GM19238 (cell line): ENCODE measurements at regions not wholly inside any gene's neighbourhood (a gene's known extent, or its start where the extent isn't known, plus 50 kb on each side); places are given as distances from the start of the nearest gene placed in this dataset.
A peak's percentile ranks its signal among the peaks of the same experiment; 100 is the strongest.

ENCODE experiments used
- DNase-seq: peaks from one replicate; pipeline ENCODE4 v3.0.0; 2011; ENCODE audit warnings: low spot score; ENCODE audit not compliant: insufficient read length

DNA sequence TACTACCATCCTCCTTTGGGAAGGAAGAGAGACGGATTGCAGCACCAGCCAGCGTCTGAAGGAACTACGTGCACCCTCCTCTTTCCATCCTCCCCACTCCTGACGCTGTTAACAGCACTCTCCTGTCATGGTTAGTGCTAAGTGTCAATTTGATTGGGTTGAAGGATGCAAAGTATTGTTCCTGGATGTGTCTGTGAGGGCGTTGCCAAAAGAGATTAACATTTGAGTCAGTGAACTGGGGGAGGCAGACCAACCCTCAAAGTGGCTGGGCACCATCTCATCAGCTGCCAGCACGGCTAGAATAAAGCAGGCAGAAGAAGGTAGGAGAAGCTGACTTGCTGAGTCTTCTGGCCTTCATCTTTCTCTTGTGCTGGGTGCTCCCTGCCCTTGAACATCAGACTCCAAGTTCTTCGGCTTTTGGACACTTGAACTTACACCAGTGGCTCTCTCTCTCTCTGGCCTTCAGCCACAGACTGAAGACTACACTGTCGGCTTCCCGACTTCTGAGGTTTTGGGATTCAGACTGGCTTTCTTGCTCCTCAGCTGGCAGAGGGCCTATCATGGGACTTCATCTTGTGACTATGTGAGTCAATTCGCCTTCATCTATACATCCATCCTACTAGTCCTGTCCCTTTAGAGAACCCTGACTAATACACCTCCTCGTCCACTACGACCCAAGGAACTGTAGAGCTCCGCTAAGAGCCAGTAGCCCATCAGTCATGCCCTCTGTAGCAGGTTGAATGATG lies 128.2 kb upstream of the HES1 start:
- DNase-seq = no peak

DNA sequence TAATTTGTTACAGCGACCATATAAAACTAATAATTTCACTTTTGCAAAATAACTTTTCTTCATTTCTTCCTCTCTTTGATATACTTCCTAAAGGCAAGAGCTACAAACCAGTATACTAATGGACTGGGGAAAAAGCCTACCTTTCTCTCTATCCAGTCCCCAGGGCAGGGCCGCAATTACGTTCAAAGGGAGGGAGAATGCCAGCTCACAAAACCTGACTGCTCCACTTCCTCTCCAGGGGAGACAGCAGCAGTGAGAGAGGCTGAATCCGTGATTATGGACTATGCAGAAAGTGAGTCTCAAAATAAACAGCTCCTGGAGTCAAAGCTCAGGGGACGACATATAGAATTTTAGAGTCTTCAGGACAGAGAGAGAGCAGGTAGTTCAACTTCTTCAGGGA lies 126.9 kb upstream of the HES1 start:
- DNase-seq = no peak

DNA sequence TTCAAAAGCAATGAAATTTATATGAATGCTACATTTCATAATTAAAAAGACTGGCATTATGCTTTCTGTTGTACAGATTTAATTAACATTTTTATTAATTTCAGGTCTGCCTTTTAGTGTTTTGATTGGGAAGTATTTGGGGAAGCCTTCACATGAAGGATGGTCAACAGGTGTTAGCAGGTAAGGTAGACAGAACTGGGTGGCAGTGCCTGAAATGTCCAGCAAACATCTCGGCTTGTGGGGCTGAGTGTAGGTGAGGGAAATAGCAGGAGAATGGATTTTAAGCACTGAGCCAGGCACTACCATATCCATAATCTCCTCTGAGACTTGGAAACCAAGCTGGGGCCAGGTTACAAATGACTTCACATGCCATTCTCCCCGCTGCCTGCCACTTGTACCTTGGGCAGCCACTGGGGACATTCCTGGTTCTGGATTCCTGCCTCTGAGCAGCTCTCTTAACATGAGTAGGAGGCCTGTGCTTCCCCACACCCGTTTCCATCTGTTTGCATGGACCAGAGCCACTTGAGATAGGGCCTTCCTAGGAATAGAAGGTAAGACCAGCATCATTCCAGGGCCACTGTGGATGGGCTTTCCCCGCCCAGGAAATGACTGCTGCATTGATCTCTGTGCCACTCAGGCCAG lies 125.9 kb upstream of the HES1 start:
- no peak for DNase-seq

DNA sequence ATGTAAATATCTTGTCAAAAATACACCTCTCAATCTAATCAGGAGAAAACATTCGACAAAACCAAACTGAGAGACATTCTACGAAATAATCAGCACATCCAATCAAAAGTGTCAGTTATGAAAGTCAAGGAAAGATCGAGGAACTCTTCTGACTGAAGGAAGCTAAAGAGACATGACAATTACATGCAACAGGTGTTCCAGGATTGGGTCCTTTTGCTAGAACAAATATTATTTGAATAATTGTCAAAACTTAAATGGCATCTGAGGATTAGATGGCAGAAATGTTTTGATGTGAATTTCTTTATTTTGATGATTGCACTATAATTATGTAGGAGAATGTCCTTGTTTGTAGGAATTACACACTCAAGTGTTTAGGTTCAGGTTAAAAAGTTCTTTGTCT lies 124.1 kb upstream of the HES1 start:
- DNase-seq = no peak

DNA sequence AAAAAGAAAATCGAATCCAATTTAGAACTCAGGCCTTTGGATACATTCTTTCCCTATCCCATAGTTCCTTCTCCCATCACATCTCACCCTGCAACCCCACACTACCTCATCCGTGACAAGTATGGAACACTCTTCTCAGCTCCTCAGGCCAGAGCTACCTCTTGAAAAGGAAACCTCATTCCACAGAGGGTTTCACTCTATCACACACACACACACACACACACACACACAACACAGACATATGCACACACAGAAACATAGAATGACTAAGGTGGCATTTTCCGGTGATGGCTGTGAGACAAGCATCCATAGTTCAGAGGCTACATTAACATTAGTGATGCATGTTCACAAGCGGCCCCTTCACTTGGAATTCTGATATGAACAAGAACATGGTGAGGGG lies 122.0 kb upstream of the HES1 start:
- DNase-seq = no peak

DNA sequence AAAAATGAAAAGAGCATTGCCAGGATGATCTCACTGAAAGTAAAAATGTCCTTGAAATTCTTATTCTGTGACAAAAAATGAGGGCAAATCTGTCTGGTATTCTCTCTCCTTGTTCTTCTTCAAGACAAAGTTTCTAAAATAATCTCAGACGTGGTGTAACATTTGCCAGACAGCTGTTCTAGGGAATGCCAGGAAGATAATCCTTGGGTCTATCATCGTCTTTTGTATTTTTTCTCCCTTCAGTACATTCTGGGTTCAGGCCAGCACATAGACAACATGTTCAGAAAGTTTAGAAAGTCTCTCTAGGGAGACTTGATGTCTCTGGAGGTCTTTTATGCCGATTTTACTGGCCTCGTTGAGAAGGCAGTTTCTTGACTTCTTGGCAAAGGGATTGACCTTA lies 121.2 kb upstream of the HES1 start:
- no peak for DNase-seq

DNA sequence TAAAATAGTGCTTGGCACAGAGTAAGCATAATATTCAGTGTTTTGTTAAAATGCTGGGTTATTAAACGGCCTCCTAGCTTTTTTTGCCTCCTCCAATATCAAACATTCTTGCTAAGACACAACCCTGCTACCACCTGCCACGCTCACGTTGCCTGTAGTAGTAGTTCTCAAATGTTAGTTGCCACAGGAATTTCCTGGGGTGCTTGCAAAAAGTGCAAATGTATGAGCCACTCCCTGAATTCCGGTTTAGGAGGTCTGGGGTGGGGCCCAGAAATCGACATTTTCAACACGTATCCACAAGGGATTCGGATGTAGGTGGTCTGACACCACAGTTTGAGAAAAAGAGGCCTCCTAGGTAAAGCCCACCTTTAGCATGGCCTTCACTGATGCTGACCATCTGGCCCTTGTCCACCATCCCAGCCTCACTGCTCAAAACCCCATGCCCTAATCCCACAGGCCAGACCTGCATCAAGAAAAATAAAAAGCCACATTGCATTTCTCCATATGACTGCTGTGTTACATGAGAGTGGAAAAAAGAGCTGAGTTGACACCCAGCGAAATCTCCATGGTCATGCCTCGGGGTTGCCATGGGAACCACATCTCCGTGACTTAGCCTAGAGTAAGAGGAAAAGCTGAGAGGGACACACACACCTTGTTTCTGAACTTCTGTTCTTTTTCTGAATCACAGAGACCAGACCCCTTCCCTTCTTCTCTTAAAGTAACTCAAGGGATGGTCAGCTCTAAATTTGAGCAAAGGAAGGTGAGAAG lies 116.4 kb upstream of the HES1 start:
- DNase-seq = no peak

DNA sequence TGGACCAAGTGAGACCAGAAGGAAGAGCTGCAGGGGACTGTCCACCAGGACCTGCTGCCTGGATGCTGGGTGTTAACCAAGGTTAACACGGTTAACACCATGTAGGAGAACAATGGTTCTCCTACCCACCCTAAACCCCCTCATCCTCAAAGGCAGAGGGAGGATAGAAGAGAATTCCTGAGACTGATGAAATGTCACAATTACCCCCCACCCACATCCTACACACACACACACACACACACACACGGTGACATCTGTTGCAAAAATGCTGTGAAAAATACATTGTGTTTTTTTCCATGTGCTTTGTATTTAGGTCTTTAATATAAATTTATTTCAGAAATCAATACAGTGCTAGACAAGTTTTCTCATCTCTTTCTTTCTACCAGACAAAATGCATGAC lies 113.9 kb upstream of the HES1 start:
- DNase-seq = no peak

DNA sequence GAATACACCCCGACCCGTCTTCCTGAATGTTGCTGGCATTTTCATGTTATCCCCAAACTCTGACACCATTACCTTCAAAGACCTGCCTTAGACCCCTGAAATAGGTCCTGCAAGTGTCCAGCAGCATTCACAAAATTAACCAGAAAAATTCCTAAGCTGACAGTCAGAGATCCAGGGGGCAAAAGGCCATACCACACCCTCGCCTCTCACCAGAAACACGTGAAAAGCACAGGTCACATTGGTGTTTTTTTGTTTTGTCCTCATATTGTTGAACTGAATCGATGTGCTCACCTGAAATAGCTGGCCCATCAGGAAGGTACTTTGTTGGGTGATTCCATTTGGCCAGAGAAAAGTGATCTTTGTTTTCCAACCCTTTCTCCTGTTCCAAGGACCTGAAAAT lies 113.1 kb upstream of the HES1 start:
- no peak for DNase-seq

DNA sequence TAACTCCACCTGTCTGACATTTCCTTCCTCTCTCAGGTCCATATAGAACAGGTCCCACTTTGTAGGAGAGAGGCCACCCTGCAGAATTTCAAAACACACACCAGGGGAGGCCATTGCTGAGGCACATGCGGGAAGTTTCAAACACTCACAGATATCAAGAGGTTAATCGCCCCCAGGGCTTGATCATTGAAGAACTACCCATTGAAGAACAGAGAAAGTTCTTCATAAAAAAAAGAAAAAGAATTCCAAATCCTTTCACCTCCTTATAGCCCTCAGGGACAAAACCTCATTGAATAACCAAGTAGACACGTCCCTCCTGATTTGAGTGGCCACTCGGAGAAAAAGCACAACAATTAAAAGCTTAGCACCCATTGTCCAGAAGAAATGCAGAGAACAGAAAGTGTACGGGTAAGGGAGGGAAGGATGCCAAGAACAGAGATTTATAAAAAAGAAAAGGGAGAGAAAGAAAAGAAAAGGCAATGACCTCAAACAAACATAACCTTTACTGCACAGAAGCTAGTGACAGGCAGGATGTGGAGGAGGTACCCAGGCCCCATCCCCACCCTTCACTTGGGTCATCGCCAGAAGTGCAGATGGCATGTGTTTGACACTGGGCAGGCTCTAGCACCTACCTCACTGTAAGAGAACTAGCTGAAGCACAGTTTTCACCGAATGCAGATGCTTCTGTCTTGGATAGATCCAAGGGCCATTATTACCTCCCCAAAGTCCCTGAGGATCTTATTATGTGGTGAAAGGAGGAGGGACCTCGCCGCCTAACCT lies 112.3 kb upstream of the HES1 start:
- DNase-seq = no peak

DNA sequence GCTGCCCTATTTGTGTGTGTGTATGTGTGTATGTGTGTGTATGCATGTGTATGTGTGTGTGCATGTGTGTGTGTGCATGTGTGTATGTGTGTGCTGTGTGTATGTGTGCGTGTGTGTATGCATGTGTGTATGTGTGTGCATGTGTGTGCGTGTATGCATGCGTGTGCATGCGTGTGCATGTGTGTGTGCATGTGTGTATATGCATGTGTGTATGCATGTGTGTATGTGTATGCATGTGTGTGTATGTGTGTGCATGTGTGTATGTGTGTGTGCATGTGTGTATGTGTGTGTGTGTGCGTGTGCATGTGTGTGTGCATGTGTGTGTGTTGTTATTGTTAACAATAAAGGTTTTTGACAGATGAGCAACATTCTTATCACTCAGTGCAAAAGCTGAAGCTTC lies 110.8 kb upstream of the HES1 start:
- no peak for DNase-seq

DNA sequence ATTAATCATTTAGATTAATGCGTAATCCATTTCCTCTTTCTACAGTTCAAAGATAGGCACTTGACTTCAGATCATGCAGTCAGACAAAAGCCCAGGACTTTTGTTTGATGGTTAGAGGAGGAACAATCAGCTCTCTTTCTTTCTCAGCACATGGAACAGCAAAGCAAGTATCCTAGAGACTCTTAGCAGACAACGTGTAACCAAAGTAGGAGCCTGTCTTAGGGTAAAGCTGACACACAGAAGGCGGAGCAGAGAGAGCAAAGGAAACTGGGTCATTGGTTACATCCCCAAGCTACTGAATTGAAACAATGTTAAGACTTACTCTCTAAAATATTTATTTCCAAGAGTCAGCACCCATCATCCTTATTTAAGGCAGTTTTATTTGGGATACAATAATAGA lies 110.0 kb upstream of the HES1 start:
- DNase-seq = no peak

DNA sequence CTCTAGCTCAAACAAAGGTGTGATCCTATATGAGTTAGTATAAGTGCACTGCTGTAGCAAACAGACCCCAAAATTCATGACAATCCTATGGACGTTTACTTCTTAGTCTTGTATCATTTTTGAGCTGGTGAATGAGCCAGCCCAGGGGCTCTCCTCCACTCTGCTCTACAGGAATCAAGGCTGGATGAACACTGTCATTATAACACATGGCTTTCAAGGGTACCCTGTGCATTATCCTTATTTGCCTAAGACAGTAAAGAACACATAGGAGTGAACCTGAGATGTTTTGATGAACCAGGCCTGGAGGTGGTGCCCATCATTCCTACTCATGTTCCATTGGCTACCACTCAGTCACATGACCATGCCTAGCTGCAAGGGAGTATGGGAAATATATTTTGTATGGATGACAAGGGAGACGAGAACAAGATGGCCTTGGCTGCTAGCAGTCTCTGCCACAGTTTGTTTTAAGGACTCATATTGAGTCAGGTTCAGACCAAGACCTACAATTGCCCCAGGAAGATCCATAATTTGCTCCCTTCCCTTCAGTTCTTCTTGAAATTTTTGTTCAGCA lies 107.4 kb upstream of the HES1 start:
- no peak for DNase-seq

DNA sequence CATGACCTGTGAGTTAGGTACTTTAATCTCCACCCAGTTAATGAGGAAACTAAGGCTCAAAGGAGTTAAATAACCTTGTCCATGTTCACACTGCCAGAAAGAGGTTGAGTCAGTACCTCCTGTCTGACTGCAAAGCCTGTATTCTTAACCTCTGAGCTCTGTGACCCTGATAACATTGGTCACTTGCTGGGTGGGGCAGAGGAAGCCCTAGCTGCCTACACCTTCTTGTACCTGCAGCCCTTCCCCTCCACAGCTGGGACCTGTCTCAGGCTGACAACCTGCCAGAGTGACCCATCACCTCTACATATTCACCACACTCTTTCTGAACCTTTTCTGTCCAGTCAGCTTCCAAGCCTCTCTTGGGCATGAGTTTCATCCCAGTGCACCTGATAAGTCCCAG lies 106.1 kb upstream of the HES1 start:
- DNase-seq = no peak

DNA sequence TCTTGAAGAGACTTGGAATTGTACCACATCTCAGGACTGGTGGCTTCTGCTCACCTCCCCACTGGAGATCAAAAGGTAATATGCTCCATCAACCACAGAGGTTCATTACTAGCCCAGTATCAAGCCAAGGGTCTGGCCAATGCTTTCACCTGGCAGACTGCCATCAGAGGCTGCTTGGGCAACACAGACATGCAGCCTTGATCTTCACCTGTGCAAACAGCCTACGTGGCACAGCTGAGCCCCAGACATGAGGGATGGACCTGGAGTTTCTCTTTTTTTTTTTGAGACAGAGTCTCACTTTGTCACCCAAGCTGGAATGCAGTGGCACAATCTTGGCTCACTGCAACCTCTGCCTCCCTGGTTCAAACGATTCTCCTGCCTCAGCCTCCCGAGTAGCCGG lies 105.6 kb upstream of the HES1 start:
- DNase-seq = no peak

DNA sequence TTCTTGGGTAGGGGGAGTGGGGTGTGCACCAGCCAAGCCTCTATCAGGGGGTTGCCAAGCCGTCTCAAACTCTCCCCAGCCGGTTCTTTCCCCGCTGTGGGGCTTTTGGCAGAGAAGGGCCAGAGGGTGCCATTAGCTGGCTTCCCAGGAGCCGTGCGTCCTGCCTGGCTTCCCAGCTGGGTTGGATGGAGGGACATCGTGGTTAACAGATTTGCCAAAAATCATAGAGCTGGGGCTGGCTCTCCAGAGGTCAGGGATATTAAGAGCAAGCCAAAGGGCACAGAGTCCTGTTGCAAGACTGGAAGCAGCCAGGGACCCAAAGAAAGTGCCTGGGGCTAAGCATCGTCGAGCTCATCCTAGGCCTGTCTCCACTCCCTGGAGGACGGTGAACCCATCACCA lies 104.6 kb upstream of the HES1 start:
- no peak for DNase-seq

DNA sequence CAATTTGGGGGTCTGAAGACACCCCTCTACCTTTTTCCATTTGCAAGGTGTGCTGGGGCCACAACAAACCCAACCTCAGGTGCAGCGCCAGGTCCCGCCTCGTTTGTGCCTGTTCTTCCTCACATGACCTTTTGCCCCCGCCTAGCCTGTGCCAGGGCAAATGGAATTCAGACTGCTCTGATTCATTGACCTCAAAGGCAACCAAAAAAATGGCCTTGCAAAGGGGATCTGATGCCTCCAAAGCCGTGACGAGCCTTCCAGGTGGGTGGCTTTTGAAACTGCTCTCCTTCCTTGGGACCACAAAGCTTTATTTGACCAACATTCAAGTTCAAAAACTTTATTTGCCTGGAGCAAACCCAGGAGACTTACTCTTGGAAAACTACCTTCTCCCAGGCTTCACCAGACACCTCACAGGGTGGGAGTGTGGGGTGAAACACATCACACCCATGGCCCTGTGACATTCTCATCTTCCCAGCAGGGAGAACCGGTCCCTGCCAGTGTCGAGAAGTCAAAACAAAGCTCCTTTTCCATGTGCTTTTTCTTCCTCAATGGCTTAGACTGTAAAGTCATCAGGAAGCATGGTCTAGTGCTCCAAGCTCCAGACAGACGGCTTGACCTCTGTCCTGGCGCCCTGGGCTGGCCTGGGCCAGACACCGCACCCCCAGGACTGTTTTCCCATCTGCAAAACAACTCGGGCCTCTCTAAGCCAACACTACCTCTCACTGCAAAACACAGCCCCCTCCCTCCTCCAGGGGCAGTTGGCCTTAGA lies 103.9 kb upstream of the HES1 start:
- no peak for DNase-seq

DNA sequence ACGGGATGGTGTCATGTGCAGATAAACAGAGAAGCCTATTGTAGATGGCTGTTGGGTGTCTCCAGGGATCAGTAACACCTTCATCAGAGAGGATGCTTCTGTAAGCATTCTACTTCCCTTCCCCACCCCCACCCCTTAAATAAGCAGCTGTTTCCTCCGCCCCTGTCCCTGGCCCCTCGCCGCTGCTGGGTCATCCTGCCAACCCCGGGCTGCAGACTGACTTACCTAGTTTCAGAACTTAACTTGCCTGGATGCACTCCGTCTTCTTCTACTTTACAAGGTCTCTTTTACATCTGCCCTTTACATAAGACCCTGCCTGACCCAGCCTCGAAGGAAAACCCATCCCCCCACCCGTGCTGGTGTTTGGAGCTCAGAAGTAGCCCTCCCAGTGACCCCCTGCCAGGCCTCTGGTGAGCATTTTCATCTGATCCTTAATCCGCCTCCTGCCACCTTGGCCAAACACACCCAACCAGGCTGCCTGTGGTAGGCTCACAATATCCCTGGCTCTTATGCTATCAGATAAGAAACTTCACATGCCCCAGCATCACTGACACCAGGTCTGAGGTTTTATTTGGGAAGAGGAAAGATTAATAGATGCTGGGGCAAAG lies 103.0 kb upstream of the HES1 start:
- peak; percentile 21 for DNase-seq

DNA sequence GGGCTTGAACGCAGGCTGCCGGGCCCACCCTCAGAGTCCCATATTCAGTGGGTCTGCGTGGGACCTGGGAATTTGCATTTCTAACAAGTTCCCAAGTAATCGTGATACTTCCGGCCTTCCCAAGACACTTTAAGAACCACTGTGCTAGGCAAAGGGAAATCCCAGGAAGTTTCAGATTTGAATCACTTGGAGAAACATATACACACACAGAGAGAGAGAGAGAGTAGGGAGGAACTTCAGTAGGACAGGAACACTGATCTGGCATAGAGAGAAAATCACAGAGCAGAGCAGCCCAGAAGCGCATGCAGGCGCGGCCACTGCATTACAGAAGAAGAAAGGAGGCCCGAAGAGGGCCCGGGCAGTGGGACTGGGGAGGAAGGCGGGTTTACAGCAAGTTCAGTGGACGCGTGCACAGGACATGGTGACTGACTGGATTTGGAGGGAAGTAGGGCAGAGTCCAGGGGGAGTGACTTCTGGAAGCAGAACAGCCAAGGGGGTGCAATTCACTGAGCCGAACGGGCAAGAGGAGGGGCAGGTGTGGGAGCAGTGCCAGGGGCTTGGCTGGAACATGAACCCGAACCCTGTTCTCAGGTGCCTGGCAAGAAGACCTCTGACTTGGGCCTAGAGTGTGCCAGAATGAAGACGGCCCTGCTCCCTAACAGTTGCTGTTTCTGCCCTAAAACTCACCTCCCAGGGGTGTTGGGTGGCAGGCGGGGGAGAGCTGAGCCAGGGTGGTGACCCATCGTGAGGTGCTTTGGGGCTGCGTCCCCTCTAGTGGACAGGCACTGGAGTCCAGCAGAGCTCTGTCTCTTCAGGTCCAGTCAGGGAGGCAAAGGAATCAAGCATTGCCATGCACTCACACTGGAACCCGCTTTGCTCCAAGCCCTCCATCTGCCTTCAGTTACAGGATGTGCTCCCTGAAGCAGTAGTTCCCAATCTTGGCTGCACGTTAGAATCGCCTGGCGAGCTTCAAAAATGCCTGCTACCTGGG lies 101.3 kb upstream of the HES1 start:
- DNase-seq = no peak
